SK-N-SH treated with all-trans-retinoic acid at 6 μM for 48 hours (cell line): ENCODE measurements at regions not wholly inside any gene's neighbourhood (a gene's known extent, or its start where the extent isn't known, plus 50 kb on each side); places are given as distances from the start of the nearest gene placed in this dataset.

ENCODE experiments used
- BACH2 ChIP-seq: fragments of 250-450 bp; sonication (Bioruptor Pico); IDR thresholded peaks from 2 replicates; pipeline ENCODE4 v1.9.0; 2021; ENCODE audit warnings: mild to moderate bottlenecking, borderline replicate concordance
- ISL1 ChIP-seq: fragments of 250-450 bp; sonication (Bioruptor Pico); IDR thresholded peaks from 2 replicates; pipeline ENCODE4 v2.1.2; 2022; ENCODE audit warnings: mild to moderate bottlenecking, moderate library complexity
- PPARA ChIP-seq: fragments of 250-450 bp; sonication (Bioruptor Pico); IDR thresholded peaks from 2 replicates; pipeline ENCODE4 v1.5.0; 2020; ENCODE audit warnings: mild to moderate bottlenecking, borderline replicate concordance
- RARB ChIP-seq: fragments of 250-450 bp; sonication (Bioruptor Pico); IDR thresholded peaks from 2 replicates; pipeline ENCODE4 v1.8.0; 2021; ENCODE audit warnings: mild to moderate bottlenecking, moderate library complexity
- SNAI2 ChIP-seq: fragments of 250-450 bp; sonication (Bioruptor Pico); IDR thresholded peaks from 2 replicates; pipeline ENCODE4 v1.5.0; 2020; ENCODE audit warnings: mild to moderate bottlenecking, moderate library complexity
- TCF4 ChIP-seq: fragments of 250-450 bp; sonication (Bioruptor Pico); IDR thresholded peaks from 2 replicates; pipeline ENCODE4 v1.8.0; 2021; ENCODE audit warnings: mild to moderate bottlenecking, moderate library complexity, borderline replicate concordance
- ZC3H10 ChIP-seq: fragments of 250-450 bp; sonication (Bioruptor Pico); IDR thresholded peaks from 2 replicates; pipeline ENCODE4 v1.5.1; 2021; ENCODE audit warnings: mild to moderate bottlenecking, moderate library complexity
- ZFP3 ChIP-seq: fragments of 250-450 bp; sonication (Bioruptor Pico); IDR thresholded peaks from 2 replicates; pipeline ENCODE4 v1.5.0; 2020; ENCODE audit warnings: mild to moderate bottlenecking, moderate library complexity
- ZFP30 ChIP-seq: fragments of 450-650 bp; formaldehyde crosslinking; IDR thresholded peaks from 2 replicates; pipeline ENCODE4 v1.5.0; 2022; ENCODE audit warnings: mild to moderate bottlenecking, moderate library complexity
- ZNF70 ChIP-seq: fragments of 450-650 bp; formaldehyde crosslinking; IDR thresholded peaks from 2 replicates; pipeline ENCODE4 v1.5.0; 2020; ENCODE audit warnings: mild to moderate bottlenecking, moderate library complexity
- TF ChIP-seq, protein P1 (sequence below): fragments of 250-450 bp; sonication (Bioruptor Pico); IDR thresholded peaks from 2 replicates; pipeline ENCODE4 v1.8.0; 2020; ENCODE audit warnings: mild to moderate bottlenecking, moderate library complexity, borderline replicate concordance
- TF ChIP-seq, protein P2 (sequence below): fragments of 250-450 bp; sonication (Bioruptor Pico); IDR thresholded peaks from 2 replicates; pipeline ENCODE4 v1.5.1; 2020; ENCODE audit warnings: low read depth, mild to moderate bottlenecking, moderate library complexity
- TF ChIP-seq, protein P3 (sequence below): fragments of 250-450 bp; sonication (Bioruptor Pico); IDR thresholded peaks from 2 replicates; pipeline ENCODE4 v1.5.0; 2020; ENCODE audit warnings: mild to moderate bottlenecking, moderate library complexity

DNA sequence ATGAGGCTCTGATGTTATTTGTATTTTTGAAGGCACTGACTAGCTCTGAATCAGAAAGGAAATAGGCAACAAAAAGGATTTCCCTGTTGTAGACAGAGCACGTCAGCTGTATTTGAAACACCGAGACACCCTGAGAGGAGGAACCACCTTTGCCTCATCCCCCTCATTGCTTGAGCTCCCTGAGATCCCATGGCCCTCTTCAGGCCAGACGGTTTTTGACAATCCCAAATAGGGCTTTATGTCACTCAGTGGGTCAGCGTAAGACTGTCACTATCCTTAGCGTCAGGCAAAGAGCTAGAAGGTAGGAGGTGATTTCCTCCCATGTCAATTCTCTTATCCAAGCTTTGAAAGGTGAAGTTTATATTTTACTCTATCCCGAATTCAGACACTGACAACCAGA is 254.3 kb downstream of the ZNF621 start:
- TF ChIP-seq, protein P1, sequence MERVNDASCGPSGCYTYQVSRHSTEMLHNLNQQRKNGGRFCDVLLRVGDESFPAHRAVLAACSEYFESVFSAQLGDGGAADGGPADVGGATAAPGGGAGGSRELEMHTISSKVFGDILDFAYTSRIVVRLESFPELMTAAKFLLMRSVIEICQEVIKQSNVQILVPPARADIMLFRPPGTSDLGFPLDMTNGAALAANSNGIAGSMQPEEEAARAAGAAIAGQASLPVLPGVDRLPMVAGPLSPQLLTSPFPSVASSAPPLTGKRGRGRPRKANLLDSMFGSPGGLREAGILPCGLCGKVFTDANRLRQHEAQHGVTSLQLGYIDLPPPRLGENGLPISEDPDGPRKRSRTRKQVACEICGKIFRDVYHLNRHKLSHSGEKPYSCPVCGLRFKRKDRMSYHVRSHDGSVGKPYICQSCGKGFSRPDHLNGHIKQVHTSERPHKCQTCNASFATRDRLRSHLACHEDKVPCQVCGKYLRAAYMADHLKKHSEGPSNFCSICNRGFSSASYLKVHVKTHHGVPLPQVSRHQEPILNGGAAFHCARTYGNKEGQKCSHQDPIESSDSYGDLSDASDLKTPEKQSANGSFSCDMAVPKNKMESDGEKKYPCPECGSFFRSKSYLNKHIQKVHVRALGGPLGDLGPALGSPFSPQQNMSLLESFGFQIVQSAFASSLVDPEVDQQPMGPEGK (CRISPR knock-in tag) = no peak
- TF ChIP-seq, protein P2, sequence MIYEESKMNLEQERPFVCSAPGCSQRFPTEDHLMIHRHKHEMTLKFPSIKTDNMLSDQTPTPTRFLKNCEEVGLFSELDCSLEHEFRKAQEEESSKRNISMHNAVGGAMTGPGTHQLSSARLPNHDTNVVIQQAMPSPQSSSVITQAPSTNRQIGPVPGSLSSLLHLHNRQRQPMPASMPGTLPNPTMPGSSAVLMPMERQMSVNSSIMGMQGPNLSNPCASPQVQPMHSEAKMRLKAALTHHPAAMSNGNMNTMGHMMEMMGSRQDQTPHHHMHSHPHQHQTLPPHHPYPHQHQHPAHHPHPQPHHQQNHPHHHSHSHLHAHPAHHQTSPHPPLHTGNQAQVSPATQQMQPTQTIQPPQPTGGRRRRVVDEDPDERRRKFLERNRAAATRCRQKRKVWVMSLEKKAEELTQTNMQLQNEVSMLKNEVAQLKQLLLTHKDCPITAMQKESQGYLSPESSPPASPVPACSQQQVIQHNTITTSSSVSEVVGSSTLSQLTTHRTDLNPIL (CRISPR knock-in tag) = no peak
- TF ChIP-seq RARB (CRISPR knock-in tag) (no peak), ISL1 (CRISPR knock-in tag) (no peak), PPARA (CRISPR knock-in tag) (no peak), ZC3H10 (no peak), ZNF70 (CRISPR knock-in tag) (no peak), ZFP3 (no peak), BACH2 (CRISPR knock-in tag) (no peak), SNAI2 (CRISPR knock-in tag) (no peak), TCF4 (CRISPR knock-in tag) (no peak), ZFP30 (no peak)
- TF ChIP-seq, protein P3, sequence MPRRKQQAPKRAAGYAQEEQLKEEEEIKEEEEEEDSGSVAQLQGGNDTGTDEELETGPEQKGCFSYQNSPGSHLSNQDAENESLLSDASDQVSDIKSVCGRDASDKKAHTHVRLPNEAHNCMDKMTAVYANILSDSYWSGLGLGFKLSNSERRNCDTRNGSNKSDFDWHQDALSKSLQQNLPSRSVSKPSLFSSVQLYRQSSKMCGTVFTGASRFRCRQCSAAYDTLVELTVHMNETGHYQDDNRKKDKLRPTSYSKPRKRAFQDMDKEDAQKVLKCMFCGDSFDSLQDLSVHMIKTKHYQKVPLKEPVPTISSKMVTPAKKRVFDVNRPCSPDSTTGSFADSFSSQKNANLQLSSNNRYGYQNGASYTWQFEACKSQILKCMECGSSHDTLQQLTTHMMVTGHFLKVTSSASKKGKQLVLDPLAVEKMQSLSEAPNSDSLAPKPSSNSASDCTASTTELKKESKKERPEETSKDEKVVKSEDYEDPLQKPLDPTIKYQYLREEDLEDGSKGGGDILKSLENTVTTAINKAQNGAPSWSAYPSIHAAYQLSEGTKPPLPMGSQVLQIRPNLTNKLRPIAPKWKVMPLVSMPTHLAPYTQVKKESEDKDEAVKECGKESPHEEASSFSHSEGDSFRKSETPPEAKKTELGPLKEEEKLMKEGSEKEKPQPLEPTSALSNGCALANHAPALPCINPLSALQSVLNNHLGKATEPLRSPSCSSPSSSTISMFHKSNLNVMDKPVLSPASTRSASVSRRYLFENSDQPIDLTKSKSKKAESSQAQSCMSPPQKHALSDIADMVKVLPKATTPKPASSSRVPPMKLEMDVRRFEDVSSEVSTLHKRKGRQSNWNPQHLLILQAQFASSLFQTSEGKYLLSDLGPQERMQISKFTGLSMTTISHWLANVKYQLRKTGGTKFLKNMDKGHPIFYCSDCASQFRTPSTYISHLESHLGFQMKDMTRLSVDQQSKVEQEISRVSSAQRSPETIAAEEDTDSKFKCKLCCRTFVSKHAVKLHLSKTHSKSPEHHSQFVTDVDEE (CRISPR knock-in tag) = no peak
